Neural progenitor cell (in vitro differentiated cells): ENCODE measurements at regions not wholly inside any gene's neighbourhood (a gene's known extent, or its start where the extent isn't known, plus 50 kb on each side); places are given as distances from the start of the nearest gene placed in this dataset.
A peak's percentile ranks its signal among the peaks of the same experiment; 100 is the strongest.

Experiments
- CTCF ChIP-seq: fragments of 200-600 bp; sonication (generic); IDR thresholded peaks from 2 replicates; pipeline ENCODE4 v1.5.1; 2017; ENCODE audit warnings: antibody characterized with exemption, mild to moderate bottlenecking
- EZH2 ChIP-seq: fragments of 200-600 bp; sonication (generic); IDR thresholded peaks from 2 replicates; pipeline ENCODE4 v1.6.1; 2017; ENCODE audit warnings: antibody characterized with exemption, mild to moderate bottlenecking, moderate library complexity

GRCh38 chr17:6303664-6304063 is 131.3 kb downstream of the AIPL1 start:
- TF ChIP-seq CTCF, result no peak
- peak; percentile 31 for TF ChIP-seq EZH2
